Neural cell (in vitro differentiated cells): ENCODE measurements at regions not wholly inside any gene's neighbourhood (a gene's known extent, or its start where the extent isn't known, plus 50 kb on each side); places are given as distances from the start of the nearest gene placed in this dataset.

Source experiments
- H2AFZ ChIP-seq: fragments of 200-600, 300-800 bp; sonication (generic), shearing (Covaris generic); 2 replicates; pipeline ENCODE4 v1.6.0; 2014; ENCODE audit warnings: low read depth, mild to moderate bottlenecking, antibody characterized with exemption, low read length, moderate library complexity
- H3F3A ChIP-seq: fragments of 200-600 bp; shearing (Covaris generic); 2 replicates; pipeline ENCODE4 v1.6.1; 2016; ENCODE audit warnings: mild to moderate bottlenecking, moderate library complexity, mixed read lengths, antibody characterized with exemption, low read length; ENCODE audit not compliant: insufficient read depth, poor library complexity, severe bottlenecking
- H3K27ac ChIP-seq: fragments of 200-600, 300-800 bp; sonication (generic), shearing (Covaris generic); 2 replicates; pipeline ENCODE4 v1.5.1; 2014; ENCODE audit warnings: mild to moderate bottlenecking, low read length, moderate library complexity
- H3K27me3 ChIP-seq: fragments of 300-800, 200-600 bp; sonication (generic), shearing (Covaris generic); 2 replicates; pipeline ENCODE4 v1.6.0; 2014; ENCODE audit warnings: mild to moderate bottlenecking, low read depth, low read length, moderate library complexity; ENCODE audit not compliant: insufficient read depth
- H3K36me3 ChIP-seq: fragments of 300-800, 200-600 bp; sonication (generic), shearing (Covaris generic); 2 replicates; pipeline ENCODE4 v1.5.1; 2014; ENCODE audit warnings: mild to moderate bottlenecking, antibody characterized with exemption, low read length, moderate library complexity; ENCODE audit not compliant: insufficient read depth
- H3K4me2 ChIP-seq: fragments of 300-800, 200-600 bp; sonication (generic), shearing (Covaris generic); 2 replicates; pipeline ENCODE4 v1.6.0; 2014; ENCODE audit warnings: mild to moderate bottlenecking, low read length
- H3K4me3 ChIP-seq: fragments of 300-800, 200-600 bp; sonication (generic), shearing (Covaris generic); 2 replicates; pipeline ENCODE4 v1.5.1; 2014; ENCODE audit warnings: mild to moderate bottlenecking, low read length, moderate library complexity
- H3K79me2 ChIP-seq: fragments of 200-600 bp; shearing (Covaris generic); replicated peaks from 2 replicates; pipeline ENCODE4 v1.6.0; 2014; ENCODE audit warnings: mild to moderate bottlenecking, low read length, moderate library complexity; ENCODE audit not compliant: insufficient read depth
- H3K9ac ChIP-seq: fragments of 300-800, 200-600 bp; sonication (generic), shearing (Covaris generic); 2 replicates; pipeline ENCODE4 v1.6.1; 2016; ENCODE audit warnings: mild to moderate bottlenecking, low read length, mixed read lengths
- H3K9me2 ChIP-seq: fragments of 200-600 bp; shearing (Covaris generic); 2 replicates; pipeline ENCODE4 v1.6.1; 2016; ENCODE audit warnings: mild to moderate bottlenecking, low read length, mixed read lengths; ENCODE audit not compliant: insufficient read depth
- H3K9me3 ChIP-seq: fragments of 200-600, 300-800 bp; sonication (generic), shearing (Covaris generic); 2 replicates; pipeline ENCODE4 v1.6.1; 2016; ENCODE audit warnings: mild to moderate bottlenecking, mixed run types, low read length, moderate library complexity, mixed read lengths
- H4K20me1 ChIP-seq: fragments of 200-600 bp; shearing (Covaris generic); 2 replicates; pipeline ENCODE4 v1.6.1; 2016; ENCODE audit warnings: mild to moderate bottlenecking, mixed run types; ENCODE audit not compliant: insufficient read depth
- EZH2 ChIP-seq: fragments of 200-600, 300-800 bp; shearing (Covaris generic), sonication (generic); IDR thresholded peaks from 2 replicates; pipeline ENCODE4 v1.6.1; 2014; ENCODE audit warnings: antibody characterized with exemption, low read length, borderline replicate concordance, mild to moderate bottlenecking; ENCODE audit not compliant: insufficient read depth, poor library complexity, severe bottlenecking
- POLR2AphosphoS5 ChIP-seq: IDR thresholded peaks from 2 replicates; pipeline ENCODE4 v1.6.1; 2012
- RAD21 ChIP-seq: fragments of 450-650 bp; conservative IDR thresholded peaks from 2 replicates; pipeline ENCODE4 v1.6.1; 2014; ENCODE audit warnings: antibody characterized with exemption, mild to moderate bottlenecking, moderate library complexity
- SMC3 ChIP-seq: fragments of 450-650 bp; conservative IDR thresholded peaks from 2 replicates; pipeline ENCODE4 v1.6.1; 2014; ENCODE audit warnings: antibody characterized with exemption, mild to moderate bottlenecking, moderate library complexity; ENCODE audit not compliant: poor library complexity
- TAF1 ChIP-seq: IDR thresholded peaks from 2 replicates; pipeline ENCODE4 v1.6.1; 2012; ENCODE audit warnings: low read depth
- TF ChIP-seq, protein P1 (sequence below): IDR thresholded peaks from 2 replicates; pipeline ENCODE4 v1.6.1; 2012; ENCODE audit warnings: borderline replicate concordance
- TF ChIP-seq, protein P2 (sequence below): fragments of 450-650 bp; IDR thresholded peaks from 2 replicates; pipeline ENCODE4 v1.5.1; 2014; ENCODE audit warnings: antibody characterized with exemption, mild to moderate bottlenecking, moderate library complexity; ENCODE audit not compliant: poor library complexity, severe bottlenecking

GRCh38 chr21:35172231-35172630 lies 123.1 kb upstream of the RUNX1 start:
- H3K27me3 ChIP-seq: no peaks in the 10 kb centered on the region
- no peaks in the 10 kb centered on the region for H3K36me3 ChIP-seq
- TF ChIP-seq, protein P1, sequence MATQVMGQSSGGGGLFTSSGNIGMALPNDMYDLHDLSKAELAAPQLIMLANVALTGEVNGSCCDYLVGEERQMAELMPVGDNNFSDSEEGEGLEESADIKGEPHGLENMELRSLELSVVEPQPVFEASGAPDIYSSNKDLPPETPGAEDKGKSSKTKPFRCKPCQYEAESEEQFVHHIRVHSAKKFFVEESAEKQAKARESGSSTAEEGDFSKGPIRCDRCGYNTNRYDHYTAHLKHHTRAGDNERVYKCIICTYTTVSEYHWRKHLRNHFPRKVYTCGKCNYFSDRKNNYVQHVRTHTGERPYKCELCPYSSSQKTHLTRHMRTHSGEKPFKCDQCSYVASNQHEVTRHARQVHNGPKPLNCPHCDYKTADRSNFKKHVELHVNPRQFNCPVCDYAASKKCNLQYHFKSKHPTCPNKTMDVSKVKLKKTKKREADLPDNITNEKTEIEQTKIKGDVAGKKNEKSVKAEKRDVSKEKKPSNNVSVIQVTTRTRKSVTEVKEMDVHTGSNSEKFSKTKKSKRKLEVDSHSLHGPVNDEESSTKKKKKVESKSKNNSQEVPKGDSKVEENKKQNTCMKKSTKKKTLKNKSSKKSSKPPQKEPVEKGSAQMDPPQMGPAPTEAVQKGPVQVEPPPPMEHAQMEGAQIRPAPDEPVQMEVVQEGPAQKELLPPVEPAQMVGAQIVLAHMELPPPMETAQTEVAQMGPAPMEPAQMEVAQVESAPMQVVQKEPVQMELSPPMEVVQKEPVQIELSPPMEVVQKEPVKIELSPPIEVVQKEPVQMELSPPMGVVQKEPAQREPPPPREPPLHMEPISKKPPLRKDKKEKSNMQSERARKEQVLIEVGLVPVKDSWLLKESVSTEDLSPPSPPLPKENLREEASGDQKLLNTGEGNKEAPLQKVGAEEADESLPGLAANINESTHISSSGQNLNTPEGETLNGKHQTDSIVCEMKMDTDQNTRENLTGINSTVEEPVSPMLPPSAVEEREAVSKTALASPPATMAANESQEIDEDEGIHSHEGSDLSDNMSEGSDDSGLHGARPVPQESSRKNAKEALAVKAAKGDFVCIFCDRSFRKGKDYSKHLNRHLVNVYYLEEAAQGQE: no peak
- TF ChIP-seq, protein P2, sequence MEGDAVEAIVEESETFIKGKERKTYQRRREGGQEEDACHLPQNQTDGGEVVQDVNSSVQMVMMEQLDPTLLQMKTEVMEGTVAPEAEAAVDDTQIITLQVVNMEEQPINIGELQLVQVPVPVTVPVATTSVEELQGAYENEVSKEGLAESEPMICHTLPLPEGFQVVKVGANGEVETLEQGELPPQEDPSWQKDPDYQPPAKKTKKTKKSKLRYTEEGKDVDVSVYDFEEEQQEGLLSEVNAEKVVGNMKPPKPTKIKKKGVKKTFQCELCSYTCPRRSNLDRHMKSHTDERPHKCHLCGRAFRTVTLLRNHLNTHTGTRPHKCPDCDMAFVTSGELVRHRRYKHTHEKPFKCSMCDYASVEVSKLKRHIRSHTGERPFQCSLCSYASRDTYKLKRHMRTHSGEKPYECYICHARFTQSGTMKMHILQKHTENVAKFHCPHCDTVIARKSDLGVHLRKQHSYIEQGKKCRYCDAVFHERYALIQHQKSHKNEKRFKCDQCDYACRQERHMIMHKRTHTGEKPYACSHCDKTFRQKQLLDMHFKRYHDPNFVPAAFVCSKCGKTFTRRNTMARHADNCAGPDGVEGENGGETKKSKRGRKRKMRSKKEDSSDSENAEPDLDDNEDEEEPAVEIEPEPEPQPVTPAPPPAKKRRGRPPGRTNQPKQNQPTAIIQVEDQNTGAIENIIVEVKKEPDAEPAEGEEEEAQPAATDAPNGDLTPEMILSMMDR: no peak
- no peak for TF ChIP-seq SMC3
- no peak for TF ChIP-seq TAF1
- no peak for TF ChIP-seq POLR2AphosphoS5
- no peak for TF ChIP-seq RAD21
- no peak overlapping the region for H2AFZ ChIP-seq
- H3K27ac ChIP-seq: no peak overlapping the region
- no peaks in the 10 kb centered on the region for H3K9me3 ChIP-seq
- no peak overlapping the region for H3K4me2 ChIP-seq
- no peaks in the 10 kb centered on the region for H3F3A ChIP-seq
- H3K9me2 ChIP-seq: no peaks in the 10 kb centered on the region
- no peaks in the 10 kb centered on the region for H3K79me2 ChIP-seq
- H4K20me1 ChIP-seq: no peaks in the 10 kb centered on the region
- no peak overlapping the region for H3K9ac ChIP-seq
- no peak overlapping the region for H3K4me3 ChIP-seq

DNA sequence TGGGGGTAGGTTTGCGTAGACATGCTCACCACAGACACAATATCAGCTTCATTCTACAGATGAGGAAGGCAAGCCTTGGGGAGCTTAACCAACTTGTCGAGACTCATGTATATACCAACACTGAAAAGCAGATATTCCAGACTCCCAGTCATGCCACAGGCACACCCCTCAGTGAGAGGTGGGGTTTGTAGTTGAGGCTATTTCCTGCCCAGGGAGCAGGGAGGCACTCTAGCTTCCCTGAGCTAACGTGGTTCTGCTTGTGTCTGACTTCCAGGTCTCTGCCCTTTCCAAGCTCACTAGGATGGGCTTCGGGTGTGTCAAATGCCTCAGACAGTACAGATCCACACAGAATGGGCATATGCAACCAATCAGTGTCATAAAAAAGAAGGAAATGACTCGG lies 122.3 kb upstream of the RUNX1 start:
- Histone ChIP-seq H4K20me1 (no peaks in the 10 kb centered on the region), H3K79me2 (no peaks in the 10 kb centered on the region), H3K36me3 (no peaks in the 10 kb centered on the region), H3K9me2 (no peaks in the 10 kb centered on the region), H3K27me3 (no peaks in the 10 kb centered on the region), H3K9ac (no peak overlapping the region), H2AFZ (no peak overlapping the region), H3K4me3 (no peak overlapping the region), H3K4me2 (no peak overlapping the region), H3K27ac (no peak overlapping the region), H3F3A (no peaks in the 10 kb centered on the region), H3K9me3 (no peaks in the 10 kb centered on the region)
- no peak for TF ChIP-seq EZH2
- TF ChIP-seq, protein P2: no peak
